IMR-90 (cell line): ENCODE measurements at regions not wholly inside any gene's neighbourhood (a gene's known extent, or its start where the extent isn't known, plus 50 kb on each side); places are given as distances from the start of the nearest gene placed in this dataset.

Experiments used
- ATAC-seq: fragments of 200-7000 bp; cut with Tn5 transposase; 2 replicates; pipeline ENCODE4 v1.9.1; 2020; ENCODE audit warnings: low read depth, mild to moderate bottlenecking, moderate library complexity
- BruUV-seq: library from RNA; stranded (reverse); fragments of 400-500 nt; replicated peaks from 2 replicates; lab custom pipeline; 2021; lab: Mats Ljungman, UMichigan
- CTCF ChIA-PET: fragments of 300-600 bp; formaldehyde crosslinking; extraction: SDS; loops from one replicate; lab custom pipeline; 2021; ENCODE audit warnings: antibody characterized with exemption; lab: Yijun Ruan, JAX
- POLR2A ChIA-PET: fragments of 300-600 bp; sonication (Branson Sonifier 250); formaldehyde crosslinking; loops from one replicate; lab custom pipeline; 2022; ENCODE audit warnings: antibody characterized with exemption; ENCODE audit not compliant: unreplicated experiment; lab: Charles Lee
- DNase-seq: peaks from one replicate; pipeline ENCODE4 v3.0.0; 2013
- H2AFZ ChIP-seq: replicated peaks from 2 replicates; pipeline ENCODE3; 2013; ENCODE audit warnings: low read length, mild to moderate bottlenecking; ENCODE audit not compliant: poor library complexity
- H2AK5ac ChIP-seq: 2 replicates; pipeline ENCODE4 v1.6.1; 2013; ENCODE audit warnings: low read depth, low read length, inconsistent platforms
- H2AK9ac ChIP-seq: replicated peaks from 2 replicates; pipeline ENCODE3; 2013; ENCODE audit warnings: mild to moderate bottlenecking, low read depth, low read length, moderate library complexity; ENCODE audit not compliant: poor library complexity
- H2BK120ac ChIP-seq: 2 replicates; pipeline ENCODE4 v1.6.1; 2013; ENCODE audit warnings: low read depth, low read length, inconsistent platforms
- H2BK15ac ChIP-seq: 3 replicates; pipeline ENCODE4 v1.6.1; 2013; ENCODE audit warnings: low read depth, low read length, inconsistent platforms
- H2BK20ac ChIP-seq: 2 replicates; pipeline ENCODE4 v1.6.1; 2013; ENCODE audit warnings: low read depth, mild to moderate bottlenecking, inconsistent platforms, low read length, moderate library complexity
- H2BK5ac ChIP-seq: 2 replicates; pipeline ENCODE4 v1.6.1; 2013; ENCODE audit warnings: mild to moderate bottlenecking, low read depth, low read length, inconsistent platforms; ENCODE audit not compliant: poor library complexity, severe bottlenecking
- H3K14ac ChIP-seq: replicated peaks from 2 replicates; pipeline ENCODE4 v1.6.1; 2013; ENCODE audit warnings: low read depth, low read length, inconsistent platforms
- H3K18ac ChIP-seq: 2 replicates; pipeline ENCODE4 v1.6.1; 2013; ENCODE audit warnings: low read depth, low read length, control low read depth
- H3K23ac ChIP-seq: 2 replicates; pipeline ENCODE4 v1.6.1; 2013; ENCODE audit warnings: low read depth, low read length, inconsistent platforms
- H3K27ac ChIP-seq: 2 replicates; pipeline ENCODE4 v1.5.1; 2013; ENCODE audit warnings: mild to moderate bottlenecking, control low read depth, low read length; ENCODE audit not compliant: insufficient read depth
- H3K27me3 ChIP-seq: 2 replicates; pipeline ENCODE4 v1.6.1; 2013; ENCODE audit warnings: low read length; ENCODE audit not compliant: control insufficient read depth, insufficient read depth
- H3K36me3 ChIP-seq: 2 replicates; pipeline ENCODE4 v1.6.1; 2013; ENCODE audit warnings: low read length, mixed read lengths; ENCODE audit not compliant: control insufficient read depth, insufficient read depth
- H3K4ac ChIP-seq: 2 replicates; pipeline ENCODE4 v1.6.1; 2013; ENCODE audit warnings: low read depth, low read length, inconsistent platforms
- H3K4me1 ChIP-seq: 2 replicates; pipeline ENCODE4 v1.6.1; 2013; ENCODE audit warnings: low read length, mixed read lengths; ENCODE audit not compliant: control insufficient read depth, insufficient read depth
- H3K4me2 ChIP-seq: 2 replicates; pipeline ENCODE4 v1.6.1; 2013; ENCODE audit warnings: low read depth, mild to moderate bottlenecking, control low read depth, low read length, moderate library complexity
- H3K4me3 ChIP-seq: 2 replicates; pipeline ENCODE4 v1.5.1; 2013; ENCODE audit warnings: low read depth, mild to moderate bottlenecking, control low read depth, low read length, moderate library complexity; ENCODE audit not compliant: insufficient read depth
- H3K56ac ChIP-seq: 2 replicates; pipeline ENCODE4 v1.6.1; 2013; ENCODE audit warnings: low read length, inconsistent platforms; ENCODE audit not compliant: insufficient read depth; ENCODE audit errors: extremely low read depth
- H3K79me1 ChIP-seq, 2 experiments: 2 replicates each; pipeline ENCODE4 v1.6.1; 2013; ENCODE audit warnings: low read length in 2 of 2, inconsistent platforms in 1 of 2, low read depth in 1 of 2
- H3K9ac ChIP-seq: 2 replicates; pipeline ENCODE4 v1.6.1; 2013; ENCODE audit warnings: low read depth, low read length, control low read depth
- H3K9me1 ChIP-seq: 2 replicates; pipeline ENCODE4 v1.6.1; 2013; ENCODE audit warnings: low read length, inconsistent platforms; ENCODE audit not compliant: insufficient read depth
- H3K9me3 ChIP-seq: 2 replicates; pipeline ENCODE4 v1.6.1; 2013; ENCODE audit warnings: low read length; ENCODE audit not compliant: control insufficient read depth, insufficient read depth
- H4K20me1 ChIP-seq: 2 replicates; pipeline ENCODE4 v1.6.1; 2013; ENCODE audit warnings: low read length, inconsistent platforms; ENCODE audit not compliant: insufficient read depth
- H4K5ac ChIP-seq: 2 replicates; pipeline ENCODE4 v1.6.1; 2013; ENCODE audit warnings: mild to moderate bottlenecking, low read depth, low read length, control low read depth
- H4K8ac ChIP-seq, 2 experiments: 2 replicates each; pipeline ENCODE4 v1.6.1; 2013; ENCODE audit warnings: low read depth in 2 of 2, low read length in 2 of 2, control low read depth in 1 of 2, inconsistent platforms in 1 of 2
- H4K91ac ChIP-seq: 2 replicates; pipeline ENCODE4 v1.6.1; 2013; ENCODE audit warnings: low read depth, low read length, inconsistent platforms; ENCODE audit not compliant: insufficient read depth
- BHLHE40 ChIP-seq: fragments of 150-350 bp; IDR thresholded peaks from 2 replicates; pipeline ENCODE4 v1.6.1; 2016; ENCODE audit warnings: mild to moderate bottlenecking, low read depth, low read length
- CEBPB ChIP-seq: IDR thresholded peaks from 2 replicates; pipeline ENCODE4 v1.6.1; 2012; ENCODE audit warnings: low read depth, low read length, improper control_type of control experiment
- CHD1 ChIP-seq: IDR thresholded peaks from 2 replicates; pipeline ENCODE4 v1.6.1; 2012; ENCODE audit warnings: low read depth, low read length, improper control_type of control experiment
- MAFK ChIP-seq: IDR thresholded peaks from 2 replicates; pipeline ENCODE4 v1.6.1; 2012; ENCODE audit warnings: low read depth, low read length, improper control_type of control experiment
- MAZ ChIP-seq: IDR thresholded peaks from 2 replicates; pipeline ENCODE4 v1.6.1; 2012; ENCODE audit warnings: low read depth, mild to moderate bottlenecking, low read length, improper control_type of control experiment, moderate library complexity, borderline replicate concordance
- MXI1 ChIP-seq: IDR thresholded peaks from 2 replicates; pipeline ENCODE4 v1.6.1; 2012; ENCODE audit warnings: low read depth, mild to moderate bottlenecking, low read length, moderate library complexity, borderline replicate concordance
- NFE2L2 ChIP-seq: fragments of 150-350 bp; IDR thresholded peaks from 2 replicates; pipeline ENCODE4 v1.6.1; 2016; ENCODE audit warnings: low read depth, mild to moderate bottlenecking, low read length
- POLR2A ChIP-seq: IDR thresholded peaks from 2 replicates; pipeline ENCODE4 v1.6.1; 2012; ENCODE audit warnings: mild to moderate bottlenecking, low read depth, low read length
- RAD21 ChIP-seq: IDR thresholded peaks from 2 replicates; pipeline ENCODE4 v1.6.1; 2012; ENCODE audit warnings: low read length, improper control_type of control experiment
- RCOR1 ChIP-seq: IDR thresholded peaks from 2 replicates; pipeline ENCODE4 v1.6.1; 2012; ENCODE audit warnings: mild to moderate bottlenecking, low read length, improper control_type of control experiment; ENCODE audit not compliant: insufficient replicate concordance
- RFX5 ChIP-seq: IDR thresholded peaks from 2 replicates; pipeline ENCODE4 v1.8.0; 2012; ENCODE audit warnings: low read depth, mild to moderate bottlenecking, low read length, moderate library complexity
- SMC3 ChIP-seq: fragments of 150-350 bp; IDR thresholded peaks from 2 replicates; pipeline ENCODE4 v1.6.1; 2016; ENCODE audit warnings: low read depth, mild to moderate bottlenecking, antibody characterized with exemption, low read length, moderate library complexity
- dilution Hi-C: fragments of 300-500 bp; cut with HindIII; formaldehyde crosslinking; loops from one replicate; pipeline ENCODE4 v1.14.3; 2018; ENCODE audit warnings: low sequenced_read_pairs; ENCODE audit not compliant: unreplicated experiment
- in situ Hi-C: fragments of 300-500 bp; cut with MboI; formaldehyde crosslinking; loops from 3 replicates; pipeline ENCODE4 v1.14.3; 2019; ENCODE audit warnings: low sequenced_read_pairs, inconsistent platforms, mixed read lengths
- intact Hi-C: fragments of 100-400 bp; cut with micrococcal nuclease; formaldehyde crosslinking; loops from 2 replicates; pipeline ENCODE4 v1.10.0; 2022
- TF ChIP-seq, protein P1 (sequence below): fragments of 150-350 bp; IDR thresholded peaks from 2 replicates; pipeline ENCODE4 v1.6.1; 2016; ENCODE audit warnings: low read depth, mild to moderate bottlenecking, low read length, moderate library complexity, borderline replicate concordance
- TF ChIP-seq, protein P2 (sequence below): conservative IDR thresholded peaks from 2 replicates; pipeline ENCODE4 v1.5.1; 2012; ENCODE audit warnings: mild to moderate bottlenecking, low read depth, low read length, improper control_type of control experiment

DNA sequence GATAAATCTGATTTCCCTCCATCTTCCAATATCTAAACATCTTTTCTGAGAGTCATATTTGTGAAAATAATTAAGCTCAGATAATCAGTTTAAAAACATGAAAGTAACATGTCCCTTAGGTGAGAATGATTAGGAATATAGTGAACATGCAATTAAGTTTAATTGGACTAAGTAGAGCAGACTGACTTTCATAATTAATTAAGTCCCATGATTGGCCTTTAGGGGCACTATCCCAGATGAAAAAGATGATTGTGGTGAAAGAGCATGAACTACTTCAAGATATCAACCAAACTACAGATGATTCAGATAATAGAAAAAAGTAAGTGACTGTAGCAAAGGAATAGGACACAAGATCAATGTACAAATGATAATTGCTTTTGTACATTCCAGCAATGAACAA lies 758.8 kb downstream of the STIM2 start:
- H2AFZ ChIP-seq: no peak overlapping the region
- POLR2A ChIA-PET: no interaction called here
- H3K4me3 ChIP-seq: no peak overlapping the region
- no peaks in the 10 kb centered on the region for H3K4me1 ChIP-seq
- no peaks in the 10 kb centered on the region for H4K20me1 ChIP-seq
- no peak overlapping the region for H4K5ac ChIP-seq
- ATAC-seq: no peak
- intact Hi-C loops: no loop called here
- H2AK9ac ChIP-seq: no peak overlapping the region
- H3K9me1 ChIP-seq: no peaks in the 10 kb centered on the region
- no peak overlapping the region for H2AK5ac ChIP-seq
- BruUV-seq: no TSS peak
- dilution Hi-C loops: no loop called here
- H3K9ac ChIP-seq: no peak overlapping the region
- H4K8ac ChIP-seq: no peak overlapping the region
- H4K91ac ChIP-seq: no peak overlapping the region
- no peaks in the 10 kb centered on the region for H3K79me1 ChIP-seq
- CTCF ChIA-PET: no interaction called here
- H3K18ac ChIP-seq: no peak overlapping the region
- H2BK5ac ChIP-seq: no peak overlapping the region
- H3K36me3 ChIP-seq: no peaks in the 10 kb centered on the region
- H3K4ac ChIP-seq: no peak overlapping the region
- no peak overlapping the region for H3K27ac ChIP-seq
- in situ Hi-C loops: no loop called here
- no peak overlapping the region for H2BK120ac ChIP-seq
- DNase-seq: no peak
- no peak overlapping the region for H2BK15ac ChIP-seq
- no peaks in the 10 kb centered on the region for H3K27me3 ChIP-seq
- H2BK20ac ChIP-seq: no peak overlapping the region
- TF ChIP-seq BHLHE40 (no peak), RAD21 (no peak), CEBPB (no peak), MXI1 (no peak), CHD1 (no peak), POLR2A (no peak), RCOR1 (no peak), MAFK (no peak), MAZ (no peak), NFE2L2 (no peak), SMC3 (no peak), RFX5 (no peak)
- TF ChIP-seq, protein P1, sequence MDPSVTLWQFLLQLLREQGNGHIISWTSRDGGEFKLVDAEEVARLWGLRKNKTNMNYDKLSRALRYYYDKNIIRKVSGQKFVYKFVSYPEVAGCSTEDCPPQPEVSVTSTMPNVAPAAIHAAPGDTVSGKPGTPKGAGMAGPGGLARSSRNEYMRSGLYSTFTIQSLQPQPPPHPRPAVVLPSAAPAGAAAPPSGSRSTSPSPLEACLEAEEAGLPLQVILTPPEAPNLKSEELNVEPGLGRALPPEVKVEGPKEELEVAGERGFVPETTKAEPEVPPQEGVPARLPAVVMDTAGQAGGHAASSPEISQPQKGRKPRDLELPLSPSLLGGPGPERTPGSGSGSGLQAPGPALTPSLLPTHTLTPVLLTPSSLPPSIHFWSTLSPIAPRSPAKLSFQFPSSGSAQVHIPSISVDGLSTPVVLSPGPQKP: no peak
- TF ChIP-seq, protein P2, sequence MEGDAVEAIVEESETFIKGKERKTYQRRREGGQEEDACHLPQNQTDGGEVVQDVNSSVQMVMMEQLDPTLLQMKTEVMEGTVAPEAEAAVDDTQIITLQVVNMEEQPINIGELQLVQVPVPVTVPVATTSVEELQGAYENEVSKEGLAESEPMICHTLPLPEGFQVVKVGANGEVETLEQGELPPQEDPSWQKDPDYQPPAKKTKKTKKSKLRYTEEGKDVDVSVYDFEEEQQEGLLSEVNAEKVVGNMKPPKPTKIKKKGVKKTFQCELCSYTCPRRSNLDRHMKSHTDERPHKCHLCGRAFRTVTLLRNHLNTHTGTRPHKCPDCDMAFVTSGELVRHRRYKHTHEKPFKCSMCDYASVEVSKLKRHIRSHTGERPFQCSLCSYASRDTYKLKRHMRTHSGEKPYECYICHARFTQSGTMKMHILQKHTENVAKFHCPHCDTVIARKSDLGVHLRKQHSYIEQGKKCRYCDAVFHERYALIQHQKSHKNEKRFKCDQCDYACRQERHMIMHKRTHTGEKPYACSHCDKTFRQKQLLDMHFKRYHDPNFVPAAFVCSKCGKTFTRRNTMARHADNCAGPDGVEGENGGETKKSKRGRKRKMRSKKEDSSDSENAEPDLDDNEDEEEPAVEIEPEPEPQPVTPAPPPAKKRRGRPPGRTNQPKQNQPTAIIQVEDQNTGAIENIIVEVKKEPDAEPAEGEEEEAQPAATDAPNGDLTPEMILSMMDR: no peak
- H3K23ac ChIP-seq: no peak overlapping the region
- H3K14ac ChIP-seq: no peak overlapping the region
- H3K4me2 ChIP-seq: no peak overlapping the region
- no peak overlapping the region for H3K56ac ChIP-seq
- peaks cover 4% of the 10 kb centered on the region; the same call in 1 of the 2 replicates for H3K9me3 ChIP-seq
